HFFc6 (cell line): ENCODE measurements at regions not wholly inside any gene's neighbourhood (a gene's known extent, or its start where the extent isn't known, plus 50 kb on each side); places are given as distances from the start of the nearest gene placed in this dataset.
"Not testable (repeated sequence)": the region's sequence is repeated elsewhere in the genome, so short reads cannot be mapped to it uniquely, and the experiment has no call there.

Experiments used
- DNase-seq: peaks from one replicate; pipeline ENCODE4 v3.0.0-alpha.2; 2018
- H3K27ac Mint-ChIP-seq: 2 replicates; pipeline ENCODE4 v1.8.0; 2020; ENCODE audit warnings: mild to moderate bottlenecking, mixed read lengths
- H3K27me3 Mint-ChIP-seq: 2 replicates; pipeline ENCODE4 v1.8.0; 2021; ENCODE audit warnings: mild to moderate bottlenecking, moderate library complexity, mixed read lengths; ENCODE audit not compliant: insufficient read depth
- H3K36me3 Mint-ChIP-seq: 2 replicates; pipeline ENCODE4 v1.8.0; 2021; ENCODE audit warnings: low read depth, mixed read lengths
- H3K4me1 Mint-ChIP-seq: 2 replicates; pipeline ENCODE4 v1.8.0; 2020; ENCODE audit warnings: low read depth, mixed read lengths
- H3K4me3 Mint-ChIP-seq: 2 replicates; pipeline ENCODE4 v1.8.0; 2020; ENCODE audit warnings: mild to moderate bottlenecking, moderate library complexity, mixed read lengths
- H3K9me3 Mint-ChIP-seq: 2 replicates; pipeline ENCODE4 v1.8.0; 2020; ENCODE audit warnings: mild to moderate bottlenecking, mixed read lengths
- TF ChIP-seq, protein P1 (sequence below): fragments of 200-600 bp; sonication (generic); IDR thresholded peaks from 2 replicates; pipeline ENCODE4 v1.5.0; 2021; ENCODE audit warnings: antibody characterized with exemption, mild to moderate bottlenecking

DNA sequence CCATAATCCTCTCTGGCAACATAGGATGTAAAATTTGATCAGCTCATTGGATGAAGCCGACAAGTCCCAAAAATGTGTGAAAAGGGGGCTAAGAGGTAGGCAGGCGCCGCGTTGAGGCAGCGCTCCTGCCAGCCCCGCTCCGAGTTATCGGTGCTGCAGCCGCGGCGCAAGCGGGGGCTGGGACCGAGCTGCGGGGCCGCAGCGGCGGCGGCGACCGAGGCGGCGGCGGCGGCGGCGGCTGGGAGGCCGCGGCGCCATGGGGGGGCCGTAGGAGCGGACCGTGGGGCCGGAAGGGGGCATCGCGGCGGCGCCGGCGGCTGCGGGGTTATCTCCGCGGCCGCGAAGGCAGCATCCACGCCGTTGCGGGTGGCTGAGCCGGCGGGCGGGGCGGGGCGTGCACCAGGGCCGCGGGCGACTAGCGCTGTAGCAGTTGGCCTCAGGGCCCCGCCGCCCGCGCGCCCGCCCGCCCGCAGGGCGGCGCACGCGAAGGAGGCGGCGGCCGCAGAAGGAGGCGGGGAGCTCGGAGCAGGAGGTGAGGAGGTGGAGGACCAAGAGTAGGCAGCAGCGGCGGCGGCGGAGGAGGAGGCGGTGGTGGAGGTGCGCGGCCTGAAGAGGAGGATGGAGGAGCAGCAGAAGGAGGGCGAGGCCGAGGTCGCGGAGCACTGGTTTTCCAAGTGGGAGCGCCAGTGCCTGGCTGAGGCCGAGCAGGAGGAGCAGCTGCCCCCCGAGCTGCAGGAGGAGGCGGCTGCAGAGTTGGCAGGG lies 126.0 kb upstream of the CXorf66 start:
- no peak overlapping the region for H3K27ac Mint-ChIP-seq
- H3K4me3 Mint-ChIP-seq, result no peak overlapping the region
- no peaks in the 10 kb centered on the region; the same call in 1 of the 2 replicates for H3K27me3 Mint-ChIP-seq
- H3K9me3 Mint-ChIP-seq, result no peaks in the 10 kb centered on the region
- H3K36me3 Mint-ChIP-seq, result no peaks in the 10 kb centered on the region
- H3K4me1 Mint-ChIP-seq, result no peaks in the 10 kb centered on the region
- TF ChIP-seq, protein P1, sequence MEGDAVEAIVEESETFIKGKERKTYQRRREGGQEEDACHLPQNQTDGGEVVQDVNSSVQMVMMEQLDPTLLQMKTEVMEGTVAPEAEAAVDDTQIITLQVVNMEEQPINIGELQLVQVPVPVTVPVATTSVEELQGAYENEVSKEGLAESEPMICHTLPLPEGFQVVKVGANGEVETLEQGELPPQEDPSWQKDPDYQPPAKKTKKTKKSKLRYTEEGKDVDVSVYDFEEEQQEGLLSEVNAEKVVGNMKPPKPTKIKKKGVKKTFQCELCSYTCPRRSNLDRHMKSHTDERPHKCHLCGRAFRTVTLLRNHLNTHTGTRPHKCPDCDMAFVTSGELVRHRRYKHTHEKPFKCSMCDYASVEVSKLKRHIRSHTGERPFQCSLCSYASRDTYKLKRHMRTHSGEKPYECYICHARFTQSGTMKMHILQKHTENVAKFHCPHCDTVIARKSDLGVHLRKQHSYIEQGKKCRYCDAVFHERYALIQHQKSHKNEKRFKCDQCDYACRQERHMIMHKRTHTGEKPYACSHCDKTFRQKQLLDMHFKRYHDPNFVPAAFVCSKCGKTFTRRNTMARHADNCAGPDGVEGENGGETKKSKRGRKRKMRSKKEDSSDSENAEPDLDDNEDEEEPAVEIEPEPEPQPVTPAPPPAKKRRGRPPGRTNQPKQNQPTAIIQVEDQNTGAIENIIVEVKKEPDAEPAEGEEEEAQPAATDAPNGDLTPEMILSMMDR, result no peak
- DNase-seq, result no peak

DNA sequence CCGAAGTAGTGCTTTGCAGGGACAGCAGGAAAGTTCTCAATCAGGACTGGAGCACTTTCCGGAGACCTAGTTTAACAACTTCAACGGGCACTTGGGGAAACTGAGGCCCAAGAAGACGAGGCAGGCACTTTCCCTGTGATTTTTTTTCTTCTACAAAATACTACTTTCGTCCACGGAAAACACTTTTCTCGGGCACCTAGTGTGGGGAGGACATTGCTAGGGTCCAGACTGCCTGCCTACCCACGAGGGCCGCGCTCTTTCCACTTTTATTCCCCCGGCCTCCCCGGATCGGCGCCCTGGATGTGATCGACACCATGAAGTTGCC lies 125.4 kb upstream of the CXorf66 start:
- H3K4me3 Mint-ChIP-seq, result no peak overlapping the region

DNA sequence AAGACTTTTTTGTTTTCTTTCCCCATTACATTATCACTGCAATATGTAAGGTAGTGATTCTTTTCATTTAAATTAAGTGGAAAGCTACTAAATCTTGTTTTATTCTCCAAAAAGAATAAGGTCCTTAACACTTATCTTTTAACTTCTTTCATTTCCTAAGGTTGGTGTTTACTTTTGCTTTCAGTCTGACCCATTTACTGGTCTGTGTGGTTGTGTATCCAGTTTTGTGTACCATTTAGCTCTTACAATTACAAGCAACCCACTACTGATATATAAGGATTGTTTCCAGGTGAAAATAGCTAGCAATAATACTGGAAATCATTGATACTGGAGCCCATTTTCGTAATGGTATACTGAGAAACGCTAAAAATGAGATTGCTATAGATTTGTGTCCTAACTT lies 123.1 kb upstream of the CXorf66 start:
- Mint-ChIP-seq H3K4me1 (no peaks in the 10 kb centered on the region), H3K9me3 (no peaks in the 10 kb centered on the region), H3K27ac (no peak overlapping the region), H3K27me3 (no peaks in the 10 kb centered on the region; the same call in 1 of the 2 replicates), H3K36me3 (no peaks in the 10 kb centered on the region), H3K4me3 (no peak overlapping the region)
- TF ChIP-seq, protein P1, result no peak
- DNase-seq, result no peak

More for the DNA sequence above, 125.4 kb upstream of the CXorf66 start:
- no peaks in the 10 kb centered on the region for H3K36me3 Mint-ChIP-seq
- TF ChIP-seq, protein P1, result no peak
- no peaks in the 10 kb centered on the region; the same call in 1 of the 2 replicates for H3K27me3 Mint-ChIP-seq
- DNase-seq, result no peak
- no peaks in the 10 kb centered on the region for H3K4me1 Mint-ChIP-seq
- no peak overlapping the region for H3K27ac Mint-ChIP-seq
- H3K9me3 Mint-ChIP-seq, result no peaks in the 10 kb centered on the region

DNA sequence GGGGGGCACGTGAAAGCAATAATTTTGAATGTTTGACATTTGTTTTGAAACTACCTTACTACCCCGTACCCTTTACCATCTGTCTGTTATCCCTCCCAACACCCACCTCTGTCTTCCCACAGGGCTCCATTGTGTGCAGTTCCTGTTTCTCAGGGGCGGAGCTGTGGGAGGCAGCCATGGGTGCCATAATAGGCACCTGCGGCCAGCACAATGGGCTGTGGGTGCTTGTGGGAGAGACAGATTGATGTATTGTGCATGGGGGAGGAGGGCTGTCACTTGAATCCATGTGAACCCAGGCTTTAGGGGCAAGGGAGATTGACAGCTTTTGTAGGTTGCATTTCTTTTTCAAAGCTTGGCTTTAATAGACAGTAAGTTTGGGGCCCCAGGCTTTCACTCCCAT lies 122.6 kb upstream of the CXorf66 start:
- no peaks in the 10 kb centered on the region for H3K36me3 Mint-ChIP-seq
- no peaks in the 10 kb centered on the region for H3K4me1 Mint-ChIP-seq
- no peaks in the 10 kb centered on the region; the same call in 1 of the 2 replicates for H3K27me3 Mint-ChIP-seq
- DNase-seq, result no peak
- no peak overlapping the region for H3K27ac Mint-ChIP-seq
- no peak overlapping the region for H3K4me3 Mint-ChIP-seq
- TF ChIP-seq, protein P1, result no peak
- H3K9me3 Mint-ChIP-seq, result no peaks in the 10 kb centered on the region

DNA sequence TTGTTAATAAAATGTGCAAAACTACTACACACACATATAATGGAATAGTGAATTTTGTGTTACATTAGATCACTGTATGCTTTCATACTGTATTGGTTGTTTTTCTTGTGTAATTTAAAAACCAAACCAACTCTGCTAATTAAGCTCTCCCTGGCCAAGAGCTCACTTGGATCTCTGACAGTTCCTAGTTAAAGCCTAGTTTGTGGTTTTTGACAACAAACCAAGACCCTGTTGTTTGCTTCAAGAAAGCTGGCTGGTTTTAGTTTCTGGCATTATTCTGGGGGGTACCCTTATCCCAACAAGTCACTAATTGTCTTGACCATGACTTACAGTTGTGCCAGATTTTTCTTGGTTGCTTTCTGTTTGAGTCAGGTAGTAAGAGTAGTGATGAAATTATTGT lies 121.4 kb upstream of the CXorf66 start:
- DNase-seq, result no peak
- no peaks in the 10 kb centered on the region; the same call in 1 of the 2 replicates for H3K27me3 Mint-ChIP-seq
- no peak overlapping the region for H3K4me3 Mint-ChIP-seq
- TF ChIP-seq, protein P1, result no peak
- no peak overlapping the region for H3K27ac Mint-ChIP-seq
- no peaks in the 10 kb centered on the region for H3K4me1 Mint-ChIP-seq
- H3K9me3 Mint-ChIP-seq, result no peaks in the 10 kb centered on the region
- no peaks in the 10 kb centered on the region for H3K36me3 Mint-ChIP-seq

DNA sequence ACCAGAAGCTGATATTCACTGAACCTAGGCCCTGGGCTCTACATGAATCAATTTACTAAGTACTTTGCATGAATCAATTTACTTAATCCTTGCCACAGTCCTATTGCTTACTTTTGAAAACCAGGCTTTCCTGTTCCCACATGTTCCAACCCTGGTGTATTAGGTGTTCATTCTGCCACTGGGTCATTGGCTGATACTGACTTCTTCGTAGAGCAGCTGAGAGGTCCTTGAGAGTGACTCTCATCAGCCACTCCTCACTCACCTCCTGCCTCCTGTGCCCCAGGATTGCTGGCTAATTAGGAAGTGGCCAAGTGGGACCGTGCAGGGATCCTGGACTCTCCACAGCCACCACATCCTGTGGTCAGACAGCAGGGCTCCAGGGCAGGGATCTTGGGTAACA lies 109.5 kb upstream of the CXorf66 start:
- DNase-seq, H3K36me3 Mint-ChIP-seq, H3K4me3 Mint-ChIP-seq, H3K9me3 Mint-ChIP-seq, H3K4me1 Mint-ChIP-seq, H3K27me3 Mint-ChIP-seq, H3K27ac Mint-ChIP-seq: not testable (repeated sequence)
